ENCODE measurements at regions not wholly inside any gene's neighbourhood (a gene's known extent, or its start where the extent isn't known, plus 50 kb on each side); places are given as distances from the start of the nearest gene placed in this dataset.

- Mint-ChIP-seq H3K9me3 (peaks cover 0 to 2% (median 0%) of the 10 kb centered on the region in 6 donors), H3K4me3 (no peak overlapping the region), H3K27me3 (ENCODE audit: low read depth in 3 of 3) (peaks cover 0 to 6% (median under 1%) of the 10 kb centered on the region in 3 donors), H3K36me3 (no peaks in the 10 kb centered on the region), H3K27ac (no peak overlapping the region), H3K4me1 (no peaks in the 10 kb centered on the region)
- no peak for DNase-seq
Measured at GRCh38 chr1:48164571-48164970, 57.9 kb upstream of the SLC5A9 start.

- Mint-ChIP-seq H3K36me3 (no peaks in the 10 kb centered on the region), H3K27ac (no peak overlapping the region), H3K4me3 (no peak overlapping the region), H3K4me1 (no peaks in the 10 kb centered on the region), H3K27me3 (ENCODE audit: low read depth in 3 of 3) (peaks cover 0 to 5% (median 0%) of the 10 kb centered on the region in 3 donors), H3K9me3 (no peaks in the 10 kb centered on the region)
- no peak for DNase-seq
Measured at GRCh38 chr1:48160486-48161132, 61.9 kb upstream of the SLC5A9 start.

GRCh38 chr1:48139275-48139674 lies 83.2 kb upstream of the SLC5A9 start:
- no peak overlapping the region for H3K4me3 Mint-ChIP-seq
- H3K27ac Mint-ChIP-seq: no peak overlapping the region
- H3K4me1 Mint-ChIP-seq: no peaks in the 10 kb centered on the region
- peaks cover 4 to 18% (median 7%) of the 10 kb centered on the region in 3 donors for H3K27me3 Mint-ChIP-seq (ENCODE audit: low read depth in 3 of 3)
- H3K36me3 Mint-ChIP-seq: no peaks in the 10 kb centered on the region
- H3K9me3 Mint-ChIP-seq: no peaks in the 10 kb centered on the region
- DNase-seq: no peak

- H3K27ac Mint-ChIP-seq: no peak overlapping the region
- no peak overlapping the region for H3K4me3 Mint-ChIP-seq
- no peaks in the 10 kb centered on the region for H3K36me3 Mint-ChIP-seq
- H3K9me3 Mint-ChIP-seq: peaks cover 0 to 2% (median 0%) of the 10 kb centered on the region in 6 donors
- peaks cover 0 to 12% (median 5%) of the 10 kb centered on the region in 3 donors for H3K27me3 Mint-ChIP-seq (ENCODE audit: low read depth in 3 of 3)
- DNase-seq: no peak
- H3K4me1 Mint-ChIP-seq: no peaks in the 10 kb centered on the region
Measured at GRCh38 chr1:48127735-48128685, 94.5 kb upstream of the SLC5A9 start.

- no peaks in the 10 kb centered on the region for H3K4me1 Mint-ChIP-seq
- H3K27ac Mint-ChIP-seq: no peak overlapping the region
- peaks cover 0 to 4% (median 0%) of the 10 kb centered on the region in 6 donors for H3K9me3 Mint-ChIP-seq
- peaks cover 0 to 13% (median 12%) of the 10 kb centered on the region in 3 donors for H3K27me3 Mint-ChIP-seq (ENCODE audit: low read depth in 3 of 3)
- H3K36me3 Mint-ChIP-seq: no peaks in the 10 kb centered on the region
- no peak for DNase-seq
- no peak overlapping the region for H3K4me3 Mint-ChIP-seq
Measured at GRCh38 chr1:48123647-48124046, 98.9 kb upstream of the SLC5A9 start.

GRCh38 chr1:48121955-48122354 lies 100.6 kb upstream of the SLC5A9 start:
- H3K27ac Mint-ChIP-seq: no peak overlapping the region
- DNase-seq: no peak
- no peak overlapping the region for H3K4me3 Mint-ChIP-seq
- H3K36me3 Mint-ChIP-seq: no peaks in the 10 kb centered on the region
- no peaks in the 10 kb centered on the region for H3K4me1 Mint-ChIP-seq
- peaks cover 0 to 12% (median 12%) of the 10 kb centered on the region in 3 donors for H3K27me3 Mint-ChIP-seq (ENCODE audit: low read depth in 3 of 3)
- peaks cover 0 to 6% (median 0%) of the 10 kb centered on the region in 6 donors for H3K9me3 Mint-ChIP-seq

GRCh38 chr1:48120621-48121020 lies 101.9 kb upstream of the SLC5A9 start:
- Mint-ChIP-seq H3K27ac (no peak overlapping the region), H3K27me3 (ENCODE audit: low read depth in 3 of 3) (peaks cover 3 to 14% (median 13%) of the 10 kb centered on the region in 3 donors)

GRCh38 chr1:48115835-48116234 lies 106.7 kb upstream of the SLC5A9 start:
- peaks cover 3 to 11% (median 4%) of the 10 kb centered on the region in 3 donors for H3K27me3 Mint-ChIP-seq (ENCODE audit: low read depth in 3 of 3)
- no peak overlapping the region for H3K4me3 Mint-ChIP-seq
- no peak overlapping the region for H3K27ac Mint-ChIP-seq
- no peaks in the 10 kb centered on the region for H3K4me1 Mint-ChIP-seq
- H3K9me3 Mint-ChIP-seq: peaks cover 0 to 6% (median 0%) of the 10 kb centered on the region in 6 donors
- H3K36me3 Mint-ChIP-seq: no peaks in the 10 kb centered on the region
- DNase-seq: no peak

More at GRCh38 chr1:48120621-48121020, 101.9 kb upstream of the SLC5A9 start:
- DNase-seq: no peak
- no peak overlapping the region for H3K4me3 Mint-ChIP-seq
- H3K9me3 Mint-ChIP-seq: peaks cover 0 to 6% (median 0%) of the 10 kb centered on the region in 6 donors
- H3K36me3 Mint-ChIP-seq: no peaks in the 10 kb centered on the region
- no peaks in the 10 kb centered on the region for H3K4me1 Mint-ChIP-seq

- H3K27me3 Mint-ChIP-seq (ENCODE audit: low read depth in 3 of 3): peaks cover 3 to 11% (median 4%) of the 10 kb centered on the region in 3 donors
- H3K36me3 Mint-ChIP-seq: no peaks in the 10 kb centered on the region
- H3K4me3 Mint-ChIP-seq: no peak overlapping the region
- no peak for DNase-seq
- H3K4me1 Mint-ChIP-seq: no peaks in the 10 kb centered on the region
- H3K27ac Mint-ChIP-seq: no peak overlapping the region
- H3K9me3 Mint-ChIP-seq: peaks cover 0 to 6% (median 0%) of the 10 kb centered on the region in 6 donors
Measured at GRCh38 chr1:48114596-48115382, 107.7 kb upstream of the SLC5A9 start.

GRCh38 chr1:48109390-48110013 lies 112.3 kb upstream of the TRABD2B start:
- Mint-ChIP-seq H3K27ac (no peak overlapping the region), H3K27me3 (ENCODE audit: low read depth in 3 of 3) (peaks cover 0 to 4% (median 0%) of the 10 kb centered on the region in 3 donors), H3K4me1 (no peaks in the 10 kb centered on the region), H3K9me3 (peaks cover 0 to 3% (median 0%) of the 10 kb centered on the region in 6 donors), H3K36me3 (no peaks in the 10 kb centered on the region), H3K4me3 (no peak overlapping the region)
- peak; percentile 11 to 14 (median 13) for DNase-seq

- Mint-ChIP-seq H3K36me3 (no peaks in the 10 kb centered on the region), H3K27me3 (ENCODE audit: low read depth in 3 of 3) (no peaks in the 10 kb centered on the region), H3K27ac (no peak overlapping the region), H3K9me3 (peaks cover 0 to 3% (median 0%) of the 10 kb centered on the region in 6 donors), H3K4me3 (no peak overlapping the region), H3K4me1 (no peaks in the 10 kb centered on the region)
- no peak for DNase-seq
Measured at GRCh38 chr1:48107516-48107915, 110.3 kb upstream of the TRABD2B start.

GRCh38 chr1:48106049-48106448 lies 108.9 kb upstream of the TRABD2B start:
- no peaks in the 10 kb centered on the region for H3K27me3 Mint-ChIP-seq (ENCODE audit: low read depth in 3 of 3)
- H3K4me3 Mint-ChIP-seq: no peak overlapping the region
- DNase-seq: no peak
- H3K36me3 Mint-ChIP-seq: no peaks in the 10 kb centered on the region
- H3K27ac Mint-ChIP-seq: no peak overlapping the region
- no peaks in the 10 kb centered on the region for H3K4me1 Mint-ChIP-seq
- peaks cover 0 to 3% (median 0%) of the 10 kb centered on the region in 6 donors for H3K9me3 Mint-ChIP-seq

GRCh38 chr1:48105165-48105564 lies 108.0 kb upstream of the TRABD2B start:
- Mint-ChIP-seq H3K27me3 (ENCODE audit: low read depth in 3 of 3) (no peaks in the 10 kb centered on the region), H3K27ac (no peak overlapping the region)
- DNase-seq: no peak

More at GRCh38 chr1:48105165-48105564, 108.0 kb upstream of the TRABD2B start:
- no peaks in the 10 kb centered on the region for H3K36me3 Mint-ChIP-seq
- H3K9me3 Mint-ChIP-seq: peaks cover 0 to 3% (median 0%) of the 10 kb centered on the region in 6 donors
- no peak overlapping the region for H3K4me3 Mint-ChIP-seq
- no peaks in the 10 kb centered on the region for H3K4me1 Mint-ChIP-seq

Measured in immature natural killer cell (primary cell).